ENCODE measurements at regions not wholly inside any gene's neighbourhood (a gene's known extent, or its start where the extent isn't known, plus 50 kb on each side); places are given as distances from the start of the nearest gene placed in this dataset.

GRCh38 chr1:37315371-37315846 is 159.0 kb upstream of the ZC3H12A start:
- no peak for TF ChIP-seq CTCF (conservative IDR thresholded peaks at IDR 0.05)
- Histone ChIP-seq H3K23me2 (ENCODE audit: insufficient read length, low read depth, low read length, poor library complexity, severe bottlenecking) (no peaks in the 10 kb centered on the region), H3K18ac (ENCODE audit: insufficient read length, low read depth, low read length) (no peak overlapping the region), H2BK15ac (ENCODE audit: low read depth, low read length) (no peak overlapping the region), H3K4me2 (ENCODE audit: insufficient read depth, insufficient read length, low read length) (peak overlapping the region; percentile 23), H3K79me2 (ENCODE audit: insufficient read depth, low read length) (no peaks in the 10 kb centered on the region), H3K27ac (ENCODE audit: insufficient read length, low read depth, low read length) (no peak overlapping the region), H4K20me1 (ENCODE audit: control insufficient read depth, insufficient read depth, insufficient read length) (no peaks in the 10 kb centered on the region), H3K4ac (ENCODE audit: low read depth, low read length) (no peak overlapping the region), H3T11ph (ENCODE audit: low read length) (no peak overlapping the region), H4K5ac (ENCODE audit: insufficient read length, low read depth, low read length) (no peak overlapping the region), H2AFZ (ENCODE audit: low read length) (no peak overlapping the region), H4K8ac (replicated peaks; ENCODE audit: insufficient read length, low read depth, low read length) (no peak overlapping the region), H2BK5ac (ENCODE audit: insufficient read length, low read length) (no peak overlapping the region), H3K56ac (ENCODE audit: insufficient read length, low read depth, low read length) (no peak overlapping the region), H2BK120ac (ENCODE audit: low read depth, low read length, poor library complexity, severe bottlenecking) (no peak overlapping the region), H4K91ac (ENCODE audit: insufficient read length, low read depth, low read length) (no peak overlapping the region), H3K9ac (ENCODE audit: extremely low read depth, insufficient read length, low read length) (no peak overlapping the region), H3K79me1 (ENCODE audit: insufficient read depth, low read depth, low read length, poor library complexity, severe bottlenecking) (no peaks in the 10 kb centered on the region), H3K4me1 (ENCODE audit: insufficient read depth, low read length) (peaks cover 24% of the 10 kb centered on the region), H2AK5ac (ENCODE audit: insufficient read length, low read length) (no peak overlapping the region), H2BK12ac (ENCODE audit: insufficient read length, low read depth, low read length) (no peak overlapping the region), H3K23ac (ENCODE audit: insufficient read length, low read depth, low read length) (no peak overlapping the region), H3K27me3 (ENCODE audit: insufficient read depth, low read length) (no peaks in the 10 kb centered on the region; the same call in 1 of the 2 replicates), H3K9me3 (ENCODE audit: control insufficient read depth, low read depth, low read length) (no peaks in the 10 kb centered on the region), H3K14ac (ENCODE audit: insufficient read depth, low read length) (no peak overlapping the region), H2BK20ac (ENCODE audit: low read depth, low read length, poor library complexity, severe bottlenecking) (no peak overlapping the region)
- Mint-ChIP-seq H3K4me3 (peak overlapping the region; percentile 6 to 64; a peak in 4 of 5 replicates), H3K27ac (peak overlapping the region; percentile 46 to 97 (median 61); a peak in 5 of 7 replicates), H3K27me3 (ENCODE audit: low read depth) (peaks cover 37% of the 10 kb centered on the region), H3K9me3 (no peaks in the 10 kb centered on the region), H3K4me1 (peaks cover 55 to 66% of the 10 kb centered on the region in 2 experiments), H3K36me3 (ENCODE audit: insufficient read depth in 1 of 3, low read depth in 3 of 3) (no peaks in the 10 kb centered on the region)
- DNase-seq = peak; percentile 60
- no CpG with 5 or more reads among the region's 4 CpGs for WGBS (ENCODE audit: extremely low coverage, insufficient read length, low lambda C conversion rate)

Data from H9 (cell line).